HUES64 (cell line): ENCODE measurements at regions not wholly inside any gene's neighbourhood (a gene's known extent, or its start where the extent isn't known, plus 50 kb on each side); places are given as distances from the start of the nearest gene placed in this dataset.

Experiments
- H3K27ac ChIP-seq: 2 replicates; pipeline ENCODE4 v1.7.0; 2013; ENCODE audit warnings: low read depth, low read length, inconsistent platforms
- H3K27me3 ChIP-seq: 2 replicates; pipeline ENCODE4 v1.6.1; 2013; ENCODE audit warnings: mild to moderate bottlenecking, low read length; ENCODE audit not compliant: insufficient read depth
- H3K36me3 ChIP-seq: 2 replicates; pipeline ENCODE4 v1.6.1; 2013; ENCODE audit warnings: mild to moderate bottlenecking, low read length; ENCODE audit not compliant: insufficient read depth
- H3K4me1 ChIP-seq: 2 replicates; pipeline ENCODE4 v1.6.1; 2013; ENCODE audit warnings: mild to moderate bottlenecking, low read length, moderate library complexity; ENCODE audit not compliant: insufficient read depth
- H3K4me3 ChIP-seq: 2 replicates; pipeline ENCODE4 v1.5.1; 2013; ENCODE audit warnings: mild to moderate bottlenecking, low read length, moderate library complexity
- H3K9ac ChIP-seq: 2 replicates; pipeline ENCODE4 v1.6.1; 2013; ENCODE audit warnings: mild to moderate bottlenecking, low read depth, low read length
- H3K9me3 ChIP-seq: 2 replicates; pipeline ENCODE4 v1.6.1; 2013; ENCODE audit warnings: low read depth, low read length; ENCODE audit not compliant: insufficient read depth
- WGBS: fragments of 150-250, 120-280 bp; methylation state at CpG from one replicate; pipeline ENCODE4 v1.1.7; 2013; ENCODE audit warnings: missing lambda C conversion rate; 5-methylcytosine and 5-hydroxymethylcytosine counted together

DNA sequence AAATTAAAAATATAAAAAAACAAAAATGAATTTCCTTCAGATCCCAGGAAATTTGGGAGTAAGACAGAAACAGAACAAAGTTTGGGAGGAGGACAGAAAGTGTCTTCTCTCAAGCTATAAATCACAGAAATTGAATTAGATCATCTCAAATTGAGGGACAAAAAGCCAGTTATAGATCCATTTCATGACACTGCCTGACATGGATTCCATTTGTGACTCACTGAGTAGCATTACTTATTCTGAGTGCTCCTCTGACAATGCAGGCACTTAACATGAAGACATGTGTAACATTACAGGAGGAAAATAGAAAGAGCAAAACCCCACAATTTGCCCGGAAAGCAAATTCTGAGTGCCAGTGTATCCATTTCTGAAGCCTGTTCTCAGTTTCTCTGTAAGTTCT lies 63.9 kb upstream of the CREB1 start:
- Histone ChIP-seq H3K4me1 (no peaks in the 10 kb centered on the region; the same call in 1 of the 2 replicates), H3K4me3 (no peak overlapping the region), H3K9me3 (no peaks in the 10 kb centered on the region), H3K27me3 (no peaks in the 10 kb centered on the region), H3K27ac (no peak overlapping the region), H3K9ac (no peak overlapping the region), H3K36me3 (no peaks in the 10 kb centered on the region)
- 97% methylated on average over 1 of the region's 1 CpG for WGBS

DNA sequence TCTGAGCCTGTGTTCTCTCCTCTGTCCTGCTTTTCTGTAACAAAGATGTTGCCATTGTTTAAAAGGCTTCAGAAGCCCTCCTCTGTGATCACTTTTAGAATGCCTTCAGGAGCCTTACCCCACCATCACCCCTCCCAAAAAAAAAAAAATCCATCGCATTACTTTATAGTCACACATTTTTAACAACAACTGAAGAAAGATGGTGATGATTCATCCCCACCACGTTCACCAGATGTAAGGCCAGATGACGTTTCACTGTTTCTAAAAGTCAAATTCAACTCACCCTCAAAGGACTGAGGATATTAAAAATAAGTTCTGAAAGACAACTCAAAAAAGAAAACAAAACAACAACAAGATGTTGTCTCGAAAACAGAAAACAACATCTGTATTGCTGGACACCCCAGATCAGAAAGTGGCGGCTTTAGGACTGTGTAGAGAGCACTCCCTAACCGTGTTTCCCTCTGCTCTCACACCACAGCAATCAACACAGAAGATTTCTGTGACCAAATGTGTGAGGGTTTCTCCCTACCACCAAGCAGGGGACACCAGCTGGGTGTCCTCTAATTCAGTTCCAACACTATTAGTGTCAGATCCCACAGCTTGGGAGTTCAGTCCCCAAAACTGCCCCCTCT lies 61.9 kb upstream of the CREB1 start:
- Histone ChIP-seq H3K36me3 (no peaks in the 10 kb centered on the region), H3K27me3 (no peaks in the 10 kb centered on the region), H3K9ac (no peak overlapping the region), H3K4me3 (no peak overlapping the region), H3K4me1 (peaks cover 6% of the 10 kb centered on the region), H3K27ac (no peak overlapping the region), H3K9me3 (no peaks in the 10 kb centered on the region)
- 95% methylated on average over 6 of the region's 6 CpGs for WGBS

DNA sequence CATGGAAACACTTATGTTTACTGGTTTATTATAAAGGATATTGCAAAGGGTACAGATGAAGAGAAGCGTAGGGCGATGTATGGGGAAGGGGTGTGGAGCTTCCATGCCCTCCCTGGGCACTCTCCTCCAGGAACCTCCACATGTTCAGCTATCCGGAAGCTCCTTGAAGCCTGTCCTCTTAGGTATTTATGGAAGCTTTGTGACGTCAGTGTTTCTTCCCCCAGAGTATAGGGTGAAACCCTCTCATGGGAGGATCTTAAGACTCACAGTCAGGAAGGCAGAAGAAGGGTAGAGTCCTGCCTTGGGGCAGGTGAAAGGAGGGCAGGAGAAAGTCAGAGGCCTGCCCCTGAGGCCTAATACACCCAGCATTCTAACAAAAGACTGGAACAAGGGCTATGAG lies 61.3 kb upstream of the CREB1 start:
- peaks cover 13% of the 10 kb centered on the region for H3K4me1 ChIP-seq
- H3K4me3 ChIP-seq: no peak overlapping the region
- H3K9ac ChIP-seq: no peak overlapping the region
- H3K9me3 ChIP-seq: no peaks in the 10 kb centered on the region
- H3K36me3 ChIP-seq: no peaks in the 10 kb centered on the region
- WGBS: 92% methylated on average over 4 of the region's 4 CpGs
- no peaks in the 10 kb centered on the region for H3K27me3 ChIP-seq
- H3K27ac ChIP-seq: no peak overlapping the region

DNA sequence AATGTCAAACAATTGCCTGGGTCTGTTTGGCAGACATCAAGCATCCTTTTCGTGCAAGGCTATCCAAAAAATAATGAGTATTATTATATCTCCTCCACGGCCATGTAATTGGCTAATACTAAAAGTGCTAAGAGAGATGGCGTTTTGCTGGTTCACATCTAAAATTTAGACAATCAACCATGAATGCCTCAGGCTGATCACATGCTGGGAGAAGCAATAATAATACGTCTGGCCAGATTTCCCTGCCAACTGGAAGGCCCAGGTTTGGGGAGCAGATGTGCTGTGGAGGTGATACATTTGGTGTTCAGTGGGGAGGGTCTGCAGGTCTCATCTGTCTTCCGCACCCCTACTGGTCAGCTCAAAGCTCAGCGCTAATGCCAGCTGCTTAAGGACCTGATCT lies 60.3 kb upstream of the CREB1 start:
- Histone ChIP-seq H3K4me3 (no peak overlapping the region), H3K27me3 (no peaks in the 10 kb centered on the region), H3K9me3 (no peaks in the 10 kb centered on the region), H3K36me3 (no peaks in the 10 kb centered on the region), H3K4me1 (peaks cover 17% of the 10 kb centered on the region), H3K27ac (no peak overlapping the region), H3K9ac (no peak overlapping the region)
- 91% methylated on average over 5 of the region's 6 CpGs for WGBS

DNA sequence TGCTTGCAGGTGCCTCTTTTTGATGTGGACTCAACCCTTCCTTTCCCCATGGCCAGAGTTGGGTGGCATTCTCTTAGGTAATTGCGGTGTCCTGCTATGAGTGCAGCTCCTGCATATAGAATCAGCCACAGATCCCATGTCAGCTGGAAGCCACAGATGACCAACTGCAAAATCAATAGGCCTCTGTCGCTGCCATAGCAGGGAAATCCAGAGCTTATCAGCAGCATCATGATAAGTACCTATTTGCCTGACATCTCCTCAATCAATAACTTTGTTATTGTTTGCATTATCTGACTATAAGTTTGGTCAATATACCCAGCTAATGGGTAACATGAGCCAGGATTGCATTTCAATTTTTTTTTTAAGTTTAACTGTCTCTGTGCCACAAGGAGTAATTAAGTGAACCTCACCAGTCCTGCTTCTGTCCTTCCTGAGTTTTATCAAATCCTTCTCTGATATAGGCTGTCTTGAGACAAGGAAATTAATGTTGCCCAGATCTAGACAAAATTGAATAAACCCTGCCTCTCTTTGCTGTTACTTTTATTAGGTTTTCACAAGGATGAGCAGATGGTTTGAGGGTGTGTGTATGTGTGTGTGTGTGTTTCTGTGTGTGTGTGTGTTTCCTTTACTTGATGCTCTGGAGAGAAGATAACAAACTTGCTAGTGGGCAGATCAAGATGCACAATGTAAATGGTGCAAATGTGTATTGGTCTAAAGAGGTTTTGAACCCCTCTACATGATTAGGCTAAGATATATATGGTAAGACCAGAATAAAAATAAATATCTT lies 59.6 kb upstream of the CREB1 start:
- Histone ChIP-seq H3K36me3 (no peaks in the 10 kb centered on the region), H3K27ac (no peak overlapping the region), H3K27me3 (no peaks in the 10 kb centered on the region), H3K4me1 (peaks cover 17% of the 10 kb centered on the region), H3K4me3 (no peak overlapping the region), H3K9me3 (no peaks in the 10 kb centered on the region), H3K9ac (no peak overlapping the region)
- 87% methylated on average over 2 of the region's 2 CpGs for WGBS

DNA sequence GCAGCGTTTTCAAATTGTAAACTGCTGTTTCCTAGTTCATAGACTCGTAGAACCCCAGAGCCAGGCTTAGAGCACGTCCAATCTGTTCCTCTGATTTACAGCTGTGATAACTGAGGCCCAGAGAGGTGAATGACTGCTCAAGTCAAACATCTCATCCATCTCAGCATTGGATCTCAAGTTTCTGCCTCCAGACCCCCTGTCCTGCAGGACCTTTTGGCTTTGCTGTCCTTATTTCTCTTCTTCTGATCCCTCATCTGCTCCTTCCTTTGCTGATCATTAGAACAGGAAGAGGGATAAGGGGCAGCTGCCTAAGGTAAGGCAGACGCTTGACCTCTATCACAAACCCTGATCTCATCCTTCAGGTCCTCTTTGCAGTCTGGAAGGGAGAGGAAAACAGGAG lies 58.5 kb upstream of the CREB1 start:
- Histone ChIP-seq H3K27me3 (no peaks in the 10 kb centered on the region), H3K36me3 (no peaks in the 10 kb centered on the region), H3K9me3 (no peaks in the 10 kb centered on the region), H3K4me1 (peaks cover 20% of the 10 kb centered on the region), H3K9ac (no peak overlapping the region), H3K4me3 (no peak overlapping the region), H3K27ac (no peak overlapping the region)
- WGBS: 91% methylated on average over 3 of the region's 4 CpGs

DNA sequence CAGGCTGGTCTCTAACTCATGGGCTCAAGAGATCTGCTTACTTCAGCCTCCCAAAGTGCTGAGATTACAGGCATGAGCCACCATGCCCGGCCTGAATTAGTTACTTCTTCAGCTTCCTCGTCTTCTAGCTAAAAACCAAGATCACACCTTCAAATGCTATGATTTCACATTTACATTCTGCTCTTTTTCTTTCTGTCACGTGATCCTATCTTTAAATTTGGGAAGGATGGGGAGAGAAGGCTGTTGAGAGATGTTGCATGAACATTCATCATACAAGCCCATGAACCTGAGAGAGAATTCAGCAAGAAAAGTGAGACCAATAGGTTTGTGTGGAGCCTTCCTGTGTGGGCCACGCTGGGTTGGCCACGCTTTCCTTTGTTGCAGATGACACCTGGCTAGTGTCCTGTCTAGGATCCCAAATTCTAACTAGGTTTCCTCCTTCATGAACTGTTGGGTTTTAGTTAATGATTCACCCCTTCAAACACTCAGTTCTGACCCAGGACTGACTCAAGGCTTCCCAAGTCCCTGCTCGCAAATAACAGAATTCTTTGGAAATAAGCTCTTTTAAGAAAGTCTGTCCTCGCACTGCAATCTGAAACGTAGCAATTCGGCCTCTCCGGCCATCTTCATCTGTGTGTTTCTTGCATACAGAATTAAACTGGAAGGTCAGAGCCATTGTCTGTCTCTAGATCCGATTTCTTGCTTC lies 57.3 kb upstream of the CREB1 start:
- Histone ChIP-seq H3K9ac (peak overlapping the region; percentile 10; the same call in 1 of the 2 replicates), H3K9me3 (no peaks in the 10 kb centered on the region), H3K36me3 (no peaks in the 10 kb centered on the region), H3K4me3 (no peak overlapping the region), H3K27me3 (no peaks in the 10 kb centered on the region), H3K27ac (peak overlapping the region; percentile 36; the same call in 1 of the 2 replicates), H3K4me1 (peaks cover 25% of the 10 kb centered on the region)
- WGBS: 89% methylated on average over 11 of the region's 11 CpGs

DNA sequence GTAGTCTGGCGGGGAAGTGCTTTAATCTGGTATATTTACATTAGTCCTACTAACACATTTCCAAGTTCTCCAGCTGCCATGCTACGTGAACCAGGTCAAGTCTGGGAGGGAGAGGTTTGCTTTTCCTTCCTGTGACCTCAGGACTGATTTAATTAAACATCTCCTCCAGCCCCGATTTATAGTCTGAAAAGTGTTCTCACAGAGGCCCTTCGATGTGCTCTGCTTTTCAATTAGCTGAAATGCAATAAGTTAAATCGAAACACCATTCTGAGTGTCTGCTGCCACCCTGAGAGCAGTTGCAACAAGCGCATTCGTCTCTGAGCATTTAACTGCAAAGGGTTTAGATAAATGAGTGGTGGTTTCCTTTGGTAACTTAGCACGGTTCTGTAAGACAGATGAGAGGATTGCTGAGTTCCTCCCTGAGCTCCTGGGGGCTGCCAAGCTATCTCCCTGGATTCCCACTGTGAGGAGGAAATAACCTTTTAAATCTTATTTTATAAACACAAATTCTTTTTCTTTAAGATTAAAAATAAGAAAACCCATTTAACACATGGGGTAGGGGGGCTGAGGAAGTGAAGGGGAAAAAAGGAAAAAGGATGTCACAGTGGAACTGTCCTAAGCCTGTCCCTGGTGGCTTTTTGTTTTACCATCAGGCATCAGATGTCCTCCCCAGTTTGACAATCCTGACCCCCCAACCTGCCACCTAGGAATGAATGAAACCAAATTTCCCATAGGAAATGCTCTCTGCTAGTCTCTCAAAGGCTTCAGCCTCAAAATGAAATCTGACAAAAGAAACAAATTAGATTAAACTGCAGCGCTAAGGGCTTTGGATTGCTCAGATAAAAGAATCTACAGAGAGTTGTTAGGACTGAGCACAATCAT lies 56.5 kb upstream of the CREB1 start:
- 24% methylated on average over 7 of the region's 9 CpGs for WGBS
- H3K27ac ChIP-seq: peak overlapping the region; percentile 36

DNA sequence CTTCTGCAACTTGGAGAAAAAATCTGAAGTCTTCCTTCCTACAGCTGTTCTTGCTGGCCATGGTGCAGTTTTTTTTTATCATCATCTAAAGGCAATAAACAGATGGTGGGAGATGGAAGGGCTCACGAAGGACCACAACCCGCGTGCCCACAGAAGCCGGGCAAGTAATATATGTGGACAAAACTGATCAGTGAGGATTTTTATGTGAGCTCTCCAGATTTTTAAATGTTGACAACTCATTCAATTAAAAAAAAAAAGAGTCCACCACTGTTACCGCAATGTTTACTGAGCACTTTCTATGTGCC lies 55.9 kb upstream of the CREB1 start:
- no peak overlapping the region for H3K9ac ChIP-seq
- H3K27me3 ChIP-seq: no peaks in the 10 kb centered on the region
- H3K36me3 ChIP-seq: no peaks in the 10 kb centered on the region
- H3K4me1 ChIP-seq: peaks cover 25% of the 10 kb centered on the region
- no peak overlapping the region for H3K4me3 ChIP-seq
- H3K27ac ChIP-seq: peak overlapping the region; percentile 9; the same call in 1 of the 2 replicates
- WGBS: 87% methylated on average over 5 of the region's 5 CpGs
- H3K9me3 ChIP-seq: no peaks in the 10 kb centered on the region

More for the DNA sequence above, 56.5 kb upstream of the CREB1 start:
- H3K4me1 ChIP-seq: peaks cover 25% of the 10 kb centered on the region
- no peak overlapping the region for H3K4me3 ChIP-seq
- no peaks in the 10 kb centered on the region for H3K36me3 ChIP-seq
- H3K9me3 ChIP-seq: no peaks in the 10 kb centered on the region
- peak overlapping the region; percentile 10; the same call in 1 of the 2 replicates for H3K9ac ChIP-seq
- no peaks in the 10 kb centered on the region for H3K27me3 ChIP-seq

DNA sequence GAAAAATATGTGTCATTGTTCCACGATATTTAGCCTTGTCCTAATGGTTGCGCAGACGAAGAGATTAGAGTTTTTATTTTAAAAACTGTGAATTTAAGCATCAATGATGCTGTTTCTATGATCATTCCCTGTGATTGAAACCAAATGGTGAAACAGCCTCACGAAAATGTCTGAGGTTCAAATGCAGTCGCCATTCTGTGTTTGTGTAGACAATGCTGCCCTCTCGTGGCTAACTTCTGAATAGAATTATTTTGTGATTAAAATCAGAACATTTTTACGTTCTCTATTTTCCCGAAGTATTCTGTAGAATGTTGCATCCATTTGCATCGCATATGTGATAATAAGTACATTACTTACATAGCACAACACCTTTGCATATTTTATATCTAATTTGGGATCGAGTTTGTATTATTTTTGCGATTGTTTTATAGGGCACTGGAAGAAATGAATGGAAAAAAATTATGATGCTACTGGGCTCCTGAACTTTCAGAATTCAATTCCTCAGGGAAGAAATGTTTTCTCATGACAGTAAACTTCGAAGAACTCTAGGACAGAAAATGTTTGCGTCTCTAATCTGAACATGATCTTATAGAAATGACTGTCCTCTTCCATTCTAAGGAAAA lies 54.8 kb upstream of the CREB1 start:
- no peaks in the 10 kb centered on the region for H3K36me3 ChIP-seq
- H3K27me3 ChIP-seq: no peaks in the 10 kb centered on the region
- WGBS: 33% methylated on average over 10 of the region's 13 CpGs
- no peak overlapping the region for H3K27ac ChIP-seq
- H3K4me1 ChIP-seq: peaks cover 34% of the 10 kb centered on the region
- H3K9me3 ChIP-seq: no peaks in the 10 kb centered on the region
- no peak overlapping the region for H3K9ac ChIP-seq
- no peak overlapping the region for H3K4me3 ChIP-seq
